Karpas-422 (cell line): ENCODE measurements at regions not wholly inside any gene's neighbourhood (a gene's known extent, or its start where the extent isn't known, plus 50 kb on each side); places are given as distances from the start of the nearest gene placed in this dataset.
"Not testable (repeated sequence)": the region's sequence is repeated elsewhere in the genome, so short reads cannot be mapped to it uniquely, and the experiment has no call there.

Source experiments
- DNase-seq: peaks from one replicate; pipeline ENCODE4 v3.0.0-alpha.2; 2015
- H2AFZ ChIP-seq: fragments of 200-600 bp; sonication (generic); 2 replicates; pipeline ENCODE4 v1.6.1; 2014; ENCODE audit warnings: antibody characterized with exemption, low read length, mixed read lengths
- H3K27ac ChIP-seq: fragments of 200-600 bp; sonication (generic); 2 replicates; pipeline ENCODE4 v1.5.1; 2014; ENCODE audit warnings: mild to moderate bottlenecking, low read length, moderate library complexity
- H3K27me3 ChIP-seq: fragments of 200-600 bp; sonication (generic); 2 replicates; pipeline ENCODE4 v1.6.1; 2014; ENCODE audit warnings: low read length, mixed read lengths
- H3K36me3 ChIP-seq: fragments of 200-600 bp; sonication (generic); 2 replicates; pipeline ENCODE4 v1.6.1; 2014; ENCODE audit warnings: low read length, mixed read lengths; ENCODE audit not compliant: insufficient read depth
- H3K4me1 ChIP-seq: fragments of 200-600 bp; sonication (generic); 2 replicates; pipeline ENCODE4 v1.6.1; 2014; ENCODE audit warnings: mild to moderate bottlenecking, low read length, mixed read lengths
- H3K4me2 ChIP-seq: fragments of 200-600 bp; sonication (generic); 2 replicates; pipeline ENCODE4 v1.6.1; 2014; ENCODE audit warnings: low read length, low read depth, mild to moderate bottlenecking; ENCODE audit not compliant: poor library complexity, severe bottlenecking
- H3K4me3 ChIP-seq: fragments of 200-600 bp; sonication (generic); 2 replicates; pipeline ENCODE4 v1.5.1; 2014; ENCODE audit warnings: mild to moderate bottlenecking, antibody characterized with exemption, low read length, mixed read lengths
- H3K79me2 ChIP-seq: fragments of 200-600 bp; sonication (generic); 2 replicates; pipeline ENCODE4 v1.6.1; 2014; ENCODE audit warnings: mild to moderate bottlenecking, low read length, mixed read lengths
- H3K9ac ChIP-seq: fragments of 200-600 bp; sonication (generic); 2 replicates; pipeline ENCODE4 v1.6.0; 2014; ENCODE audit warnings: low read length
- H3K9me2 ChIP-seq: fragments of 200-600 bp; sonication (generic), shearing (Covaris generic); replicated peaks from 2 replicates; pipeline ENCODE4 v1.6.0; 2014; ENCODE audit warnings: mild to moderate bottlenecking, low read length, moderate library complexity; ENCODE audit not compliant: insufficient read depth
- H3K9me3 ChIP-seq: fragments of 300-700, 200-600 bp; sonication (generic); 2 replicates; pipeline ENCODE4 v1.6.1; 2014; ENCODE audit warnings: low read length, mixed read lengths
- H4K20me1 ChIP-seq: fragments of 200-600 bp; sonication (generic); 2 replicates; pipeline ENCODE4 v1.6.1; 2014; ENCODE audit warnings: mild to moderate bottlenecking, antibody characterized with exemption, low read length, low read depth; ENCODE audit not compliant: insufficient read depth

- no peak for DNase-seq
- no peak overlapping the region for H3K4me2 ChIP-seq
- H3K9me3 ChIP-seq: peaks cover 29% of the 10 kb centered on the region
- H3K4me1 ChIP-seq: peaks cover 40% of the 10 kb centered on the region
- H3K79me2 ChIP-seq: no peaks in the 10 kb centered on the region
- no peaks in the 10 kb centered on the region for H3K27me3 ChIP-seq
- peak overlapping the region; percentile 51 for H3K27ac ChIP-seq
- no peaks in the 10 kb centered on the region for H4K20me1 ChIP-seq
- no peak overlapping the region for H3K4me3 ChIP-seq
- H2AFZ ChIP-seq: no peak overlapping the region
- H3K9ac ChIP-seq: no peak overlapping the region
- H3K36me3 ChIP-seq: no peaks in the 10 kb centered on the region; the same call in 1 of the 2 replicates
- H3K9me2 ChIP-seq: no peaks in the 10 kb centered on the region
Observed at GRCh38 chr13:99765869-99766268, 205.7 kb downstream of the ZIC5 start.

- Histone ChIP-seq H3K4me1 (peaks cover 81% of the 10 kb centered on the region), H3K4me2 (no peak overlapping the region), H3K27ac (peak overlapping the region; percentile 95), H3K4me3 (0 out of 2 replicates have a peak overlapping the region, but pooled peaks have one; percentile 14), H2AFZ (no peak overlapping the region), H3K9me2 (no peaks in the 10 kb centered on the region), H3K9me3 (peaks cover 12% of the 10 kb centered on the region), H3K9ac (no peak overlapping the region), H3K36me3 (peaks cover 8% of the 10 kb centered on the region; the same call in 1 of the 2 replicates), H3K79me2 (no peaks in the 10 kb centered on the region), H4K20me1 (no peaks in the 10 kb centered on the region), H3K27me3 (no peaks in the 10 kb centered on the region)
- no peak for DNase-seq
Observed at GRCh38 chr13:99760456-99760855, 211.1 kb downstream of the ZIC5 start.

- H3K9me3 ChIP-seq: peaks cover 6% of the 10 kb centered on the region
- H2AFZ ChIP-seq: no peak overlapping the region
- peak overlapping the region; percentile 18; the same call in 1 of the 2 replicates for H3K4me3 ChIP-seq
- no peaks in the 10 kb centered on the region for H3K79me2 ChIP-seq
- no peaks in the 10 kb centered on the region for H3K9me2 ChIP-seq
- H3K9ac ChIP-seq: peak overlapping the region; percentile 60
- no peak for DNase-seq
- peaks cover 80% of the 10 kb centered on the region for H3K4me1 ChIP-seq
- H3K4me2 ChIP-seq: peak overlapping the region; percentile 43
- no peaks in the 10 kb centered on the region for H4K20me1 ChIP-seq
- H3K36me3 ChIP-seq: peaks cover 8% of the 10 kb centered on the region; the same call in 1 of the 2 replicates
- H3K27me3 ChIP-seq: no peaks in the 10 kb centered on the region
- H3K27ac ChIP-seq: peak overlapping the region; percentile 95
Observed at GRCh38 chr13:99759163-99759552, 212.4 kb downstream of the ZIC5 start.

GRCh38 chr13:99758460-99759162 lies 213.0 kb downstream of the ZIC5 start:
- Histone ChIP-seq H3K27me3 (no peaks in the 10 kb centered on the region), H3K4me1 (peaks cover 75% of the 10 kb centered on the region), H4K20me1 (no peaks in the 10 kb centered on the region), H3K9ac (peak overlapping the region; percentile 60), H3K27ac (peak overlapping the region; percentile 95), H3K9me3 (peaks cover 6% of the 10 kb centered on the region), H3K79me2 (no peaks in the 10 kb centered on the region), H2AFZ (no peak overlapping the region), H3K4me3 (peak overlapping the region; percentile 37; the same call in 1 of the 2 replicates), H3K4me2 (peak overlapping the region; percentile 43), H3K36me3 (peaks cover 8% of the 10 kb centered on the region; the same call in 1 of the 2 replicates), H3K9me2 (no peaks in the 10 kb centered on the region)
- peak; percentile 89 for DNase-seq

- Histone ChIP-seq H3K79me2 (no peaks in the 10 kb centered on the region), H3K4me2 (peak overlapping the region; percentile 43), H3K9me3 (peaks cover 6% of the 10 kb centered on the region), H3K9ac (peak overlapping the region; percentile 60), H3K27me3 (no peaks in the 10 kb centered on the region), H2AFZ (no peak overlapping the region), H3K4me3 (peak overlapping the region; percentile 37; the same call in 1 of the 2 replicates), H3K9me2 (no peaks in the 10 kb centered on the region), H3K27ac (peak overlapping the region; percentile 95), H3K4me1 (peaks cover 75% of the 10 kb centered on the region), H4K20me1 (no peaks in the 10 kb centered on the region), H3K36me3 (peaks cover 8% of the 10 kb centered on the region; the same call in 1 of the 2 replicates)
- DNase-seq: peak; percentile 56
Observed at GRCh38 chr13:99757756-99758459, 213.7 kb downstream of the ZIC5 start.

- Histone ChIP-seq H3K9me2 (no peaks in the 10 kb centered on the region), H3K27ac (peak overlapping the region; percentile 95), H3K79me2 (no peaks in the 10 kb centered on the region), H3K9ac (peak overlapping the region; percentile 3; the same call in 1 of the 2 replicates), H3K36me3 (peaks cover 8% of the 10 kb centered on the region; the same call in 1 of the 2 replicates), H3K27me3 (no peaks in the 10 kb centered on the region), H4K20me1 (no peaks in the 10 kb centered on the region), H3K9me3 (peaks cover 6% of the 10 kb centered on the region), H3K4me2 (no peak overlapping the region), H3K4me1 (peaks cover 75% of the 10 kb centered on the region), H2AFZ (no peak overlapping the region), H3K4me3 (no peak overlapping the region)
- no peak for DNase-seq
Observed at GRCh38 chr13:99756281-99756680, 215.3 kb downstream of the ZIC5 start.

GRCh38 chr13:99754750-99755149 lies 216.8 kb downstream of the ZIC5 start:
- not testable (repeated sequence) for H3K4me2 ChIP-seq, H2AFZ ChIP-seq, H3K9me3 ChIP-seq, H4K20me1 ChIP-seq, H3K79me2 ChIP-seq, H3K9me2 ChIP-seq, DNase-seq, H3K36me3 ChIP-seq, H3K4me3 ChIP-seq, H3K27ac ChIP-seq, H3K27me3 ChIP-seq, H3K9ac ChIP-seq
- H3K4me1 ChIP-seq: peaks cover 68% of the 10 kb centered on the region

GRCh38 chr13:99752373-99752772 lies 219.2 kb downstream of the ZIC5 start:
- Histone ChIP-seq H3K79me2 (no peaks in the 10 kb centered on the region), H3K9me3 (no peaks in the 10 kb centered on the region), H3K4me1 (peaks cover 44% of the 10 kb centered on the region), H3K4me2 (peak overlapping the region; percentile 14), H3K36me3 (no peaks in the 10 kb centered on the region), H3K27me3 (no peaks in the 10 kb centered on the region), H4K20me1 (no peaks in the 10 kb centered on the region), H2AFZ (0 out of 2 replicates have a peak overlapping the region, but pooled peaks have one; percentile 13), H3K4me3 (no peak overlapping the region), H3K27ac (peak overlapping the region; percentile 62; the same call in 1 of the 2 replicates), H3K9ac (peak overlapping the region; percentile 45), H3K9me2 (no peaks in the 10 kb centered on the region)
- no peak for DNase-seq
